Tibial artery (tissue), 4 donors: ENCODE measurements at regions not wholly inside any gene's neighbourhood (a gene's known extent, or its start where the extent isn't known, plus 50 kb on each side); places are given as distances from the start of the nearest gene placed in this dataset.

Experiments used
- DNase-seq, 2 donors: peaks; one replicate each; pipeline ENCODE4 v3.0.0-alpha.2; 2019
- H3K27ac ChIP-seq, 2 donors: fragments of 200-600 bp; sonication (generic) in 1 of 2; 1 replicate in 1 of 2; 2 replicates in 1 of 2; pipeline ENCODE4 v1.5.1; 2018 to 2019; ENCODE audit warnings: mild to moderate bottlenecking in 1 of 2
- H3K27me3 ChIP-seq, 2 donors: fragments of 200-600 bp; sonication (generic) in 1 of 2; one replicate each; pipeline versions ENCODE4 v1.5.1 to v1.6.0; 2016 to 2019
- H3K36me3 ChIP-seq, 3 donors: fragments of 200-600 bp; sonication (generic) in 2 of 3; one replicate each; pipeline ENCODE4 v1.5.1; 2016 to 2019; ENCODE audit warnings: mild to moderate bottlenecking in 2 of 3
- H3K4me1 ChIP-seq, 4 donors: fragments of 200-600 bp; sonication (generic) in 2 of 4; 1 replicate in 3 of 4; 2 replicates in 1 of 4; pipeline ENCODE4 v1.5.1; 2016 to 2019
- H3K4me3 ChIP-seq, 2 donors: fragments of 200-600 bp; sonication (generic) in 1 of 2; 1 replicate in 1 of 2; 2 replicates in 1 of 2; pipeline ENCODE4 v1.5.1; 2018 to 2019; ENCODE audit warnings: mild to moderate bottlenecking in 2 of 2
- H3K9me3 ChIP-seq, 3 donors: fragments of 200-600 bp; sonication (generic) in 1 of 3; one replicate each; pipeline ENCODE4 v1.5.1; 2016 to 2019
- intact Hi-C: fragments of 100-400 bp; cut with DNase I; formaldehyde crosslinking; loops from one replicate; pipeline ENCODE4 v1.15.0; 2023; ENCODE audit warnings: low total_unique reads
- TF ChIP-seq, protein P1 (sequence below), 2 experiments: fragments of 200-600 bp in 1 of 2; fragments of 450-650 bp in 1 of 2; IDR thresholded peaks; one replicate each; pipeline ENCODE4 v1.5.1; 2017 to 2019; ENCODE audit warnings: antibody characterized with exemption in 2 of 2, mild to moderate bottlenecking in 1 of 2, moderate library complexity in 1 of 2

DNA sequence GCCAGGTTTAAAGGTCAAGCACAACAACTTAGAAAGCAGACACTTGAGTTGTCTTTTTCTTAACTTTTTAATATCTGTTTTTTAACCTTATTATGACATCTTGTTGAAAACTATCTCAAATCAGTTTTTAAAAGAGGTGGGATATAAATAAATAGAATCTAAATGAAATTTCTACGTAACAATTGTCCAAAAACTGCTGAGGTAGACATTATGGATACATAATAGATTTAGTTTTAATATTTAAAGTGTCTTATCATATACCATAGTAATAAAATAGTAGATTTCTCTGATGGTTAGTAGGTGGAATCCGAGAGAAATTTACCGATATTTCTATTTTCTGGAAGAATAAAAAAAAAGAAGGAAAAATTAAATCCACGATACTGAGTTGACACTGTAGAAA is 113.9 kb upstream of the MMS22L start:
- DNase-seq: no peak
- no peaks in the 10 kb centered on the region for H3K4me1 ChIP-seq
- H3K36me3 ChIP-seq: no peaks in the 10 kb centered on the region
- no peaks in the 10 kb centered on the region for H3K9me3 ChIP-seq
- intact Hi-C loops: loop anchor here (5.0 kb wide), 1 partner anchor 210 kb away; no protein-coding TSS in a partner anchor
- TF ChIP-seq, protein P1, sequence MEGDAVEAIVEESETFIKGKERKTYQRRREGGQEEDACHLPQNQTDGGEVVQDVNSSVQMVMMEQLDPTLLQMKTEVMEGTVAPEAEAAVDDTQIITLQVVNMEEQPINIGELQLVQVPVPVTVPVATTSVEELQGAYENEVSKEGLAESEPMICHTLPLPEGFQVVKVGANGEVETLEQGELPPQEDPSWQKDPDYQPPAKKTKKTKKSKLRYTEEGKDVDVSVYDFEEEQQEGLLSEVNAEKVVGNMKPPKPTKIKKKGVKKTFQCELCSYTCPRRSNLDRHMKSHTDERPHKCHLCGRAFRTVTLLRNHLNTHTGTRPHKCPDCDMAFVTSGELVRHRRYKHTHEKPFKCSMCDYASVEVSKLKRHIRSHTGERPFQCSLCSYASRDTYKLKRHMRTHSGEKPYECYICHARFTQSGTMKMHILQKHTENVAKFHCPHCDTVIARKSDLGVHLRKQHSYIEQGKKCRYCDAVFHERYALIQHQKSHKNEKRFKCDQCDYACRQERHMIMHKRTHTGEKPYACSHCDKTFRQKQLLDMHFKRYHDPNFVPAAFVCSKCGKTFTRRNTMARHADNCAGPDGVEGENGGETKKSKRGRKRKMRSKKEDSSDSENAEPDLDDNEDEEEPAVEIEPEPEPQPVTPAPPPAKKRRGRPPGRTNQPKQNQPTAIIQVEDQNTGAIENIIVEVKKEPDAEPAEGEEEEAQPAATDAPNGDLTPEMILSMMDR (IDR thresholded peaks at IDR 0.05): no peak
- no peaks in the 10 kb centered on the region for H3K27me3 ChIP-seq
- H3K4me3 ChIP-seq: no peak overlapping the region
- no peak overlapping the region for H3K27ac ChIP-seq

DNA sequence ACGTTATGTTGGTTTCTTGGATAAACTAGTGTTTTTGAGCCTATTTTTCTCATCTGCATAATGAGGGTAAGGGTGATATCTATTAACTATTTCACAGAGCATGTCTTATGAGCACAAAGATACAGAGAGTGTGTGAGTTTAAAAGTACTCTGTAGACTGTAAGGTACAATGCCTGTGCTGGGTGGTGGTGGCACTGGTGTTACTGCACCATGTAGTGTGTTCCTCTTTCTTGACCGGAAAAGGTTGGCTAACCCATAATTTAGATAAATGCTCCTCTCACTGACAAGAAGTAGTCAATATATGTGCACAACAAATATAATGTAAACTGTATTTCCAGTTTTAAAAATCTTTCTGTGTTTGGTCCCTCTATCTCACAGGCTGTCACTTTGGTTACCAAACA is 116.2 kb upstream of the MMS22L start:
- no peaks in the 10 kb centered on the region for H3K27me3 ChIP-seq
- intact Hi-C loops: loop anchor here (5.0 kb wide), 1 partner anchor 212 kb away; no protein-coding TSS in a partner anchor
- H3K36me3 ChIP-seq: no peaks in the 10 kb centered on the region
- TF ChIP-seq, protein P1 (IDR thresholded peaks at IDR 0.05): no peak
- no peak overlapping the region for H3K4me3 ChIP-seq
- H3K27ac ChIP-seq: no peak overlapping the region
- no peaks in the 10 kb centered on the region for H3K9me3 ChIP-seq
- H3K4me1 ChIP-seq: no peaks in the 10 kb centered on the region
- no peak for DNase-seq

DNA sequence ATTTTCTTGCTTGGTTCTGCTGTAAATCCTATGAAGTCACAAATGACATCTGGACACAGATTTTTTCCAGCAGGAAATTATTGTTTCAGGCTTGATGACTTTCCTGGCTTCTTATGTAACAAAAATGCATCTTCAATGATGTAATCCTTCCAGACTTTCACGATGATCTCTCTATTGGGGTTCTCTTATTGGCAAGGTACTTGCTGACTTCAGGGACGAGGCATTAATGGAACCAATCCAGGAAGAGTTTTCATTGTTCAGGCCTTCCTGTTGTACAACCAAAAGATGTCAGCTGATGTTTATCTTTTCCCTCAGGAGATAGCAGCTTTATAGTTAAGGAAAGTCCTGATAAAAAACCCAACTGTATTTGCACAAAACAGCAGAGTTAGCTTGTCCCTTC is 118.5 kb upstream of the MMS22L start:
- Histone ChIP-seq H3K4me1 (no peaks in the 10 kb centered on the region), H3K27me3 (no peaks in the 10 kb centered on the region), H3K36me3 (no peaks in the 10 kb centered on the region), H3K4me3 (no peak overlapping the region), H3K27ac (no peak overlapping the region), H3K9me3 (no peaks in the 10 kb centered on the region)
- no peak for DNase-seq
- TF ChIP-seq, protein P1 (IDR thresholded peaks at IDR 0.05): no peak
- intact Hi-C loops: no loop called here

DNA sequence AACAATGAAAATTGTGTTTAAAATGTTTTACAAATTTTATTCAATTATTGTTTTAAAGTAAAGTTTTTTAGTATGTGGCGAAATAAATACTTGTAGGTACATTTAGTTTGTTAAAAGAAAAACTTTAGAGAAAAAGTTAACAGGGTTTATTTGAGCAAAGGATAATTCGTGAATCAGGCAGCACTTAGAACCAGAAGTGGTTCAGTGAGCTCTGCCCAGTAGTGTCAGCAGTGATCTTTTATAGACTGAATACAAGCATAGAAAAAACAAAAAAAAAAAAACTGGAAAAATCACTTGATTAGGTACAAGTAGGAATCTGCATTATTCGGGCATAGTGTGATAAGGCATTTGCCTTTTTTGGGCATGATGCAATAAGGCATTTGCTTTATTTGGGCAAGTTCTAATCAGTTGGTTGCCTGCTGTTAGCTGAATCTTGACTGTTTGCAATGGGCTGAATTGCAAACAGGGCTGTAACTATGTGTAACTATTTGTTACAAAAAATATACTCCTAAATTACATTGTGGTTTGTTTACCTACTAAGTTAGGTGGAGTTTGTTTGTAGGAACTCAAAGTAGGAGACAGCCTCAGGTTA is 122.9 kb upstream of the MMS22L start:
- no peak for DNase-seq
- Histone ChIP-seq H3K27ac (no peak overlapping the region), H3K4me3 (no peak overlapping the region), H3K27me3 (no peaks in the 10 kb centered on the region), H3K36me3 (no peaks in the 10 kb centered on the region), H3K4me1 (no peaks in the 10 kb centered on the region), H3K9me3 (no peaks in the 10 kb centered on the region)
- intact Hi-C loops: no loop called here
- TF ChIP-seq, protein P1 (IDR thresholded peaks at IDR 0.05): no peak

DNA sequence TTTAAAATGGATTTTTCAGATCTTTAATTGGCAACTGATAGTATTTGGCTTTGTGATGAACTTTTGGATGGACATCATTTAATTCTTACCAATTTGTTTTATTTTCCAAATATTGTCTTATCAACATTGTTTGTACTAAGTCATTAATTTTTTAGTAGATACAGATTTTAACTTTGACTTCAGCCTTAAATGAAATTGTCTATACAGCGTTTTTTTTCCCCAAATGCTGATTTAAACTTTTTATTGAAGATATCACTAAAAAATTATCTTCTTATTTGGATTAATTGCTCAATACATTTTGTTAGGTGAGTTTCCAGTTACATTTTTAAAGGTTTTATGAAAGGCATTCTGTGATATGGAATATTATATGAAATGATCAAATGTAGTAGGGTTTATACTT is 123.6 kb upstream of the MMS22L start:
- intact Hi-C loops: no loop called here

More for the DNA sequence above, 123.6 kb upstream of the MMS22L start:
- Histone ChIP-seq H3K27me3 (no peaks in the 10 kb centered on the region), H3K4me3 (no peak overlapping the region), H3K27ac (no peak overlapping the region), H3K4me1 (no peaks in the 10 kb centered on the region), H3K9me3 (no peaks in the 10 kb centered on the region), H3K36me3 (no peaks in the 10 kb centered on the region)
- TF ChIP-seq, protein P1 (IDR thresholded peaks at IDR 0.05): no peak
- DNase-seq: no peak
